HG02588 (cell line): ENCODE measurements at regions not wholly inside any gene's neighbourhood (a gene's known extent, or its start where the extent isn't known, plus 50 kb on each side); places are given as distances from the start of the nearest gene placed in this dataset.

ENCODE experiments used
- ATAC-seq: cut with Tn5 transposase; IDR thresholded peaks from one replicate; pipeline ENCODE4 v1.9.1; 2021; ENCODE audit warnings: mild to moderate bottlenecking, moderate library complexity; ENCODE audit not compliant: unreplicated experiment

DNA sequence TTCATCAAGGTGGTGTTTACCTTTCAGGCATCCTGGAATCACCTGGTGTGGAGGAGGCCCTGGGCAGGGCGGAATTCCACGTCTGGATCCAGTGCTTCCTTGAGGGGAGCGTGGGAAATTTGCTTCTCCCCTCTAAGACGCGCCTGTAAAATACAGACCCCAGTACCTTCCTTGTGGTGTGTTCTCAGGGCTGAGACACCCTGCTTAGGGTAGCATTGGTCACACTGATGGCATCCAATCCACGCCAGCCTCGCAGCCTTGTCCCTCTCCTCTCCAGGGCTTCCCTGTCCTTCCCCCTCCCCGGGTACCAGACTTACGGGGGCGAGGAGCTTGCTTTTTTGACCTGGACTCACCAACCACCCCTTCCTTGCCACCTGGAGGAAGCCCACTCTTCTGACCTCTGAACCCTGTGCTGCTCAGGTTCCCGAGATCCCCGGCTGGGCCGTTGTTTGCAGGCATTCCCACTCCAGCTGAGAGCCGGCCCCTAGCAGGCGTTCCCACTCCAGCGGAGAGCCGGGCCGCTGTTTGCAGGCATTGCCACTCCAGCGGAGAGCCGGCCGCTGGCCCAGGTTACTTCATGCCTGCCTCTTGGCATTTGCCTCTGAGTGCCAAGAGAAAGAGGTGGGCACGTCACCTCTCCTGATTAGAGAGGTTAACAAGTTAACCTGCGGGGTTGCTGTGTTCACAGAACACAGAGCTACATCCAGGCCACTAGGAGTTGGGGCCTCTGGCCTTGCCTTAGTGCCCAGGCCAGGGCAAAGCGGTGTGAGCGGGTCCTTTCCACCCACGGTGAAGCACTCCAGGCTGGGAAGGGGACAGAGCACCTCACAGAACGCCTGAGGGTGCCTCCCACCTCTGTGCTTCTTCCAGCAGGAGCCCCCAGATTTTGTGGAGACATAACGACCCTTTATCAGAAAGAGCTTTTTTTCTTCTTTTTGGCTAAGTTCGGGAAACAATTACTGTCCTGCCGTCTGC is 254.0 kb upstream of the PPP2R2D start:
- no peak for ATAC-seq

DNA sequence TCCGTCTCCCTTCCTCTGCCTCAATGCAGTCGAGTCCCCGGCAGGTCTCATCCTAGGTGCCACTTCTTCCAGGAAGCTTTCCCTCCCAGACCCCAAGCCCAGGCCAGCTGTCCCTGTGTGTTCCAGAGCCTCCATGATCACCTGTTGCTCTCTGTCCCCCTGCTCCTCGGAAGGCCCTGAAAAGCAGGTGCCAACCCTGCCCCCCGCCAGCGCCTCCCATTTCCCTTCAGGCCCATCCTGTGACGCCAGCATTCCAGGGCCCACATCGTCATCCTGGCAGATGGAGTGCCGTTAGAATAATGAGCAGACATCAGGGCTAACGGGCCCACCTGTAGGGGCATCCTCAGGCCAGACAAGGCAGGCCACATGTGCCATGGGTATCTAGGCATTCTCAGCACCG is 253.0 kb upstream of the PPP2R2D start:
- ATAC-seq: no peak

DNA sequence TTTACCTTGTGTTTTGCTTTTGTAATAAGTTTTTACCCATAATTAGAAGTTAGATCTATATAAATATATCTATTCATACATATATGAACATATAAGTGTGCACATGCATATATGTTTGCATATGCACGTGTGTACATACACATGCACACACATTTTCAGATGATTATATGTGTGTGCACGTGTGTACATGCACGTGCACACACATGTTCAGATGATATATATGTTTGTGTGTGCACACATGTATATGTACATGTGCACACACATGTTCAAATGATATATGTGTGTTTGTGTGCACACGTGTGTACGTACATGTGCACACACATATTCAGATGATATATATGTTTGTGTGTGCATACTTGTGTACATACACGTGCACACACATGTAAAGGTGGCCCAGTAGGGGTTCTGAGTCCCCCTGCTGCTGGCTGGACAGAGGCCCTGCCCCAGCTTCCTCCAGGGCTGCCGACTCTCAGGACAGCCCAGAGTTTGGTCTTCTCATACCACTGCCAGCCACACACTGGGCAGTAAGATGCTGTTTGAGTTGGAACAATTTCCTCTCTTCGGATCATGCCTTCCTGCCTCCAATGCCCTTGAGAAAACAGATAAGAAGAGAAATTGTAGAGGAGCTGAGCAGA is 252.3 kb upstream of the PPP2R2D start:
- no peak for ATAC-seq

DNA sequence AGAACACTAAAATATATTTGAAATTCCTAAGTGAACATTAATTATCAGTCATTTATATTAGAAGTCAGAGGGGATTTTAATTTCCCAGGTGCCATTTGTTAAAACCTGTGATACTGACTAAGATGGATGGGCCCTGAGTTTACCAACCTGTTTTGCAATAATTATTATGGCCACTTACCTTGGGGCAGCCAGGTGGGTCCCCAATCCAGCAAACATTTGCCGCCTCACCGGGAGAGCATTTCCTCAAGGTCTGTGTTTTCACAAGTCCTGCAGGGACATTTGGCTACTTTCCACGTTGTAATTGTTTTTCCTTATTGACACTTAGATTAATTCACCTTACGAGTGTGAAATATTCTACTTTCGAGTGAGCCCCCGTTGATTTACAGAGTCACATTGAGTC is 251.2 kb upstream of the PPP2R2D start:
- ATAC-seq: no peak

DNA sequence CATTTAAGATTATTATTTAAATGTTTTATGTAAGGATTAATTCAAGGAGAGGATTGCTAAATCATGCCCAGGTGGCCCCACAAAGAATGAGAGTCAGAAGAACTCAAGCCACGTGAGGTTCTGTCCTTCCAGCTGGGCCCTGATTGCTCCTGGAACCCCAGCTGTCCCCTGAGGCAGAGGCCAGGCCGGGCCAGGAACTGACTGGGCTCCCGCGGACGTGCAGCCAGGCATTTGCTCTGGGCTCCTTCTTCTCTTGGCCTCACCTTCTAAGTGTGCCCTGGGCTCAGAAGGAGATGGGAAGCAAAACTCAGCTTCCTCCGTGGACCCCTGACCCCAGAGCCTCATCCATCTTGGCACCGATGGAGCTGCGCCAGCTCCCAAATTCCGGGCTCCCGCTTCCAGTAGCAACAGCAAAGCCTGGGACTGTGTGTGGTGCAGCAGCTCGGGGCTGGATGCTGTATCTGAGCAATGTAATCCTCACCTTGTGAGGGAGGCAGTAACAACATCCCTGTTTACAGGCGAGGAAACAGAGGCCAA is 250.6 kb upstream of the PPP2R2D start:
- ATAC-seq: no peak

DNA sequence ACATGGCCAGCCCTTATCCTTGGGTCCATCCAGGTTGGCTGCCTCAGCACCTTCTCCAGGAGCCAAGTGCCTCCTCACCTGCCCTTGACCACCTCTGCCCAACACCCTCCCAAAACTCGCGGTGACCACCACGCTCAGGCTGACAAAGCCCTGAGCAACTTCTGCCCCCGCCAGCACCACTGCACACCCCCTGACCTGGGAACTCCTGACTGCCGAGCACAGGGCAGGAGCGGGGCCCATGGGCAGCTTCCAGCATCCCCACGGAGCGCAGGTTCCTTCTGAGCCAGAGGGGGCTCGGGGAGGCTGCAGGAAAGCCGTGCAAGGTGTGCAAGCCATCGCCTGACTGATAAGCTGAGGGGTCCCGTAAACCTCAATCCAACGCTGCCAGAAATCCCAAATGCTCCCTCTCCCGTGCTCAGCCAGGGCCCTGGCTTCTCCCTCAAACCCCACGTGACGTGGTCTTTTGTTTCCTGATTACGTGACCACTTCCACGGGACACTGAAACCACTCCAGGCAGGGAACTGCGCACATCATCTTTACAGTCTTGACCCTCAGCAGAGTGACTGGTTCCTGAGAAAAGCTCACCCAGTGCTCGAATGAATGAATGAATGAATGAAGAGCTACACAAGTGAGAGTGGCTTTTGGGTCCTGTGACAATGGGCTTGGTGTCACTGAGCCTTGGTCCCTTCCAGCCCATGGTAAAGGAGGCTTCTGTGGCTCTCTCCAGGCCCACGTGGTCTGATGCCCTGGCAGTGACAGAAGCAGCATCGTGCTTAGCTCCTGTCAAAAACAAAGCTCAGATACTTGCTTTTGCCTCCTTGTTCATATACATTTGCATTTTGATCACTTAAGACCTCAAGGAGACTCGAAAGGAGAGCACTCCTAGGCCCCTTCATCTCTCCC is 249.8 kb upstream of the PPP2R2D start:
- no peak for ATAC-seq

DNA sequence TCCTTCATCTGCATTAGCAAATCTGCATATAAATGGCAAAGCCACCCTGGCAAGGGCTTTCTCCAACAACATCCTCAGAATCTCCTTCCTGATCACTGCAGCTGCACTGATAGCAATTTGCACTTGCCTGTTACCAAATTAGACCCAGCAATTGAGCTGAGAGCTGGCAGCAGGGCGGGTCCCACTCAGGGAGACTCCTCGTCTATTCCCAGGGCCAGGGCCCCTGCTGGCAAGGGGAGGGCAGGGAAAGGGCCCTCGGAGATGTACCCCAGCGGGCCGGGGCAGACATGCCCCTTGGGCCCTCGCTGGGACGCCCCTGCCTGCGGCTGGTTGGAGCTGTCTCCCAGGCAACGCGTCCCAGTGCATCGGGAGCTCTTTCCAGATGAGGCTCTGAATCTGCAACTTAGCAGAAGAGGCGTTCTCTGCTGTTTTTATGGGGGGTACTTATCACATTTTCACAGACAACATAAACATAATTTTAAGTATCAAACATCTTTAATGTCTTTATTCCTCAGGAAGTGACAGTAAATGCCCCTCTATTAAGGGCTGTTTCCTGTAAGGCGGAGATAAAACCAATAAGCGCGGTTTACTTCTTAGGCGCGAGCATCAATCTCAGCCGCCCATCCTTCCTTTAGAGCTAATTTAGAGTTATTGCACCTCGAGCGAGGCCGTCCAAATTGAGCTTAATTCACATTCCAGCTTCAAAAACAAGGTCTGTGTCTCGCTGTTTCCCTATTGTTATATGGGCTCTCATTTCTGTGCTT is 249.0 kb upstream of the PPP2R2D start:
- no peak for ATAC-seq

DNA sequence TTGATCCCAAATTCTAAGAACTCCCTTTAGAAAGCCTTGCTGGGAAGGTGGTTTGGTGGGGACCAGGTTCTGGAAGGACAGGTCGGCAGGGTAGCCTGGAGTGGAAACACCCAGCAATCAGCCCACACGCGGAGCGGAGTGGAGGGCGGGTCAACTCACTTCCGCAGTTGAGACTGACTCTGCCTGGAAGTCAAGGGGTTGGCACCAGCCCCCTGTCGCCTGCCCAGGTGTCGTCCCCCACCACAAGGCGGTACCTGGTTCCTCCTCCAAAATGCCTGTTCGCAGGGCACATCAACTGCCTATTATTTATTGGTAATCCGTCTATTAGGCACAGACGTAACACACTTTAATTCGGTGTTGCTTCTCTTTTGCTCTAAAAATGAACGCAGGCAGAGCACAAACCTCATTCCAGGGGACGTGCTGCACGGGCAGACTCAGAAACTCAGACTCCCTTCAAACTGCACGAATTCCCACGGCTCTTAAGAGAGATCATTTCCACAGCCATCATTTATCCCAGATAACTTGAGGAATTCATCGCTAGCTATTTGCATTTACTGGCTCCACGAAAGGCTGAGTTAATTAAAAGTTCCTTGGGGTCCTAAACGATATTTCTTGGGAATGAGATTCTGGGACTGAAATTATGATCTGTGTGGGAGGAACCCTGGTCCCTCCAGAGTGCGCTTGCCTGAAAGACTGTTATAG is 248.2 kb upstream of the PPP2R2D start:
- no peak for ATAC-seq

DNA sequence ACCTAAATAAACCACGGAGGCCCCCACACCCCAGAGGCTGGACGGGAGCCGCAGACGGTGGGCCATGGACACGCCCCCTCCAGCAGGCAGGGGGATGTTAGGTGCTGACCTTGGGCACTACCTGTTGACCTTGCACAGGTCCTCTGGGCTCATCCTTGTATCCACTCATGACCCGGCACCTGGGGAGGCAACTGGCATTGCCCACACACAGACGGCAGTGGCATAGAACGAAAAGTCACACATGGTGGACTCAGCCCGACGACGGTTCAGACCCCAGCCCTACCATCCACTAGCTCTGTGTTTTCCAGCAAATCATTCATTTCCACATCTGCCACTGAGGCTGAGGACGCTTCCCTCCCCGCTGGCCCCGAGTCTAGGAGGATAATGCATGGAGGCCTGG is 247.7 kb upstream of the PPP2R2D start:
- no peak for ATAC-seq

DNA sequence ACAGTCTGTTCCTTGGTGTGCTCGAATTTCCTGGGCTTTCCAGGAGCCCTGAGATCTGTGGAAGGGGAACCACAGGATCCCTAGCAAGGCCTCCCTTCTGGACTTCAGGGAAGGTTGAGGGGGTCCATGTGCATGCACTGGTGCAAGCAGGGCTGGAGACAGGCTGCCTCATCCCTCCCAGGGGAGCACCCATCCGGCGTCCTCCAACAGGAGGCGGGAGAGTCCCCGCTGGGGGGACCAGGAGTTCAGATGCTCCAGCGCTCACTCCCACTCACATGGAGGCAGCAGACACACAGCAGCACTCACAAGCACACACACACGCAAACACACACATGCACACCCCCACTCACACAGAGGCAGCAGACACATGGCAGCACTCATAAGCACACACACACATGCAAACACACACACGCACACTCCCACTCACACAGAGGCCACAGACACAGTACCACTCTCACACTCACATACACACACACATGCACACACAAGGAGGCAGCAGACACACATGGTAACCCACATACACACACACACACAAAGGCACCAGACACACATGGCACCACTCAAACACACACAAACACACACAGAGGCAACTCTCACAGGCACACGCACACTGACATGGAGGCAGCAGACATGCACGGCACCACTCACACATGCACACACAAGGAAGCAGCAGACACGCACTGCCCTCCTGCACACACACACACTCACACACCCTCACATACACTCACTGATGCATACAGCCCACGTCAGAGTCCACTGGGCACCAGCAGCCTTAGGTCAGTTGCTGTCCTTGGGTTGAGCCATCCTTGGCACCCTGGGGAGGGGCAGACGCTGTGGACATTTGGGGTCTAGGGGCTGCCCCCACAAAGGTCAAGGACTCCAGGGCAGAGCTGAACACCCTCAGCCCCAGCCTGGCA is 247.0 kb upstream of the PPP2R2D start:
- no peak for ATAC-seq

DNA sequence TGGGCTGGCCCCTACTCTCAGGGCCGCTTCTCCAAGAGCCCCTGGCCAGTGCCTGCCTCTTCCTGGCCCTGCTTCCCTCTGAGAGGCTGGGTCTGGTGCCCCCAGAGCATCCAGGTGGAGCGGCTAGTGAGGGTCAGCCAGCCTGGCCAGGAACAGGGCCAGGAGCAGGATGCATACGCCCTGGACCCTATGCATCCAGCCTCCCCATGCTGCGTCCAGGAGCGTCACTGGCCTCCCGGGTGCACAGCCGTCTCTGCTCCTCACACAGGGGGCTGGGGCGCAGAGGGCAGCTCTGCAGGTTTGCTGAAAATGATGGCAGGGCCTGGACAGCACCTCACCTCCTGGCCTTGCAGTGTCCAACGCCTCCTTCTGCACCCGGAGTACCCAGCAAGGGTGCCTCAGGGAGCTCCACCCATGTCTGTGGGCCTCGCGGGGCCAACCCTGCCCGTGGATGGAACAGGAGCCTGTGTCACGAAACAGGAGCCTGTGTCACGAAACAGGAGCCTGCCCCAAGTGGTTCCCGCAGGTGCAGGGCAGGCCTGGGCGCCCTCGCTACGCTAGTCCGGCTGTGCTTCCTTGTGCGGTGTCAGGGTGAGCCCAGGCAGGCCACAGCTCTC is 246.2 kb upstream of the PPP2R2D start:
- ATAC-seq: no peak

DNA sequence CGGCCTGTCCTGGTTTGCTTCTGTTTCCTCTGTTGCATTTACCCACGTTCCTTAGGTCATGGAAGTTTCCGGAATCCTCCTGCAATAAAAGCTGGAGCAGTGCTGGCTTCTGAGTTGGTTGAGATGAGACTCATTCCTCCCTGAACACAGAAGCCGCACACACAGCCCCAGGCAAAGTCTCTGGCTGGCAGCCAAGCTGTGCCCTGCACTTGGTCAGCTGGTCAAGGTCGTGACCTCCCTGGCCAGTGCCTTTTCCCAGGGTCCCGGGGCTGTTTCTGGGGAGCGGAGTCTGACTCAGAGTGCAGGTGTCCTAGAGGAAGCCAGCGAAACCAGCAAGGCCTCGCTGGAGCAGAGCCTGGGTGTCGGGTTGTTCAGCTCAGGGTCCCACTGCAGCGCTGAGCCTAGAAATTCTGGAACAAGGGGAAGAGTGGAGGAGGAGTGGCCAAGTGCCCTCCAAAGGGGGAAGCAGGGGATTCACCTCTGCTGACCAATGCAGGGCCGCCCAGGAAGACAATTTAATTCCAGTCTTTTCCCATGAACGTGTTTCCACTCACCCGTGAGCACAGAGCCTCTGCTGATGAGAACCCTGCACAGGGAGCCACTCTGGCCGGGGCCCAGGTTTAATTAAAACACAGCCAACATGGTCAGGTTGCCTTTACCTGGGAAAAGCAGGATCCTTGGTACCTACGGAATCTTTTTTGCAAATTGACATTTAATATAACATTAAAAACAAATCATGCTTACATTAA is 245.5 kb upstream of the PPP2R2D start:
- no peak for ATAC-seq

DNA sequence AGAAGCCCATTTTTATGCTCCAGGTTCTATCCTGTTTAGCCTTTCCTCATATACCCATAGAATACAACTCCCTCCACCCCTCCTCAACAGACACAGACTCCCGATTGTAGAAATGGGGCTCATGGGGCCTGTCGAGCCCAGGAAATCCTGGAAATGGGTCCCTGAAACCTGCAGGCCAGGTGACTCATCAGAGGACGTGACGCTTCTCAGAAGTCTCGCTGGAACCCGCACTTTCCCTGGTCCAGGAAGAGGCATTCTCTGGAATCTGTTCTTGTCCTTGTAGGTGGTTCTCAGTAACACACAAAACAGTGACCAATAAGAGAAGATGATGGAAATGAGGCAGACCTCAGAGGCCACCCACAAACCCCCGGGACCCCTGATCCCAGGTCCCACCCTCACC is 244.8 kb upstream of the PPP2R2D start:
- ATAC-seq: no peak

DNA sequence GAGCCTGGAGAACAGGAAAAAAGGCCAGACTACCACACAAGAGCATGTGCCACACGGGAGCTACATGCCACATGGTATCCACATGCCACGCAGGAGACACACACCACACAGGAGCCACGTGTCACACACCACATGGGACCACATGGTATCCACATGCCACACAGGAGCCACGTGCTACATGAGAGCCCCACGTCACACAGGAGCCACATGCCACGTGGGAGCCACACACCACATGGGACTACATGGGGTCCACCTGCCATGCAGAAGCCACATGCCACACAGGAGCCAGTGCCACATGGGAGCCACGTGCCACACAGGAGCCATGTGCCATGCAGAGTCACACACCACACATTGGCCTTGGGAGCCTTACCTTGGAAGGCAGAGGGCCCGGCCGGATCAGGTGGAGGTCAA is 244.4 kb upstream of the PPP2R2D start:
- no peak for ATAC-seq

DNA sequence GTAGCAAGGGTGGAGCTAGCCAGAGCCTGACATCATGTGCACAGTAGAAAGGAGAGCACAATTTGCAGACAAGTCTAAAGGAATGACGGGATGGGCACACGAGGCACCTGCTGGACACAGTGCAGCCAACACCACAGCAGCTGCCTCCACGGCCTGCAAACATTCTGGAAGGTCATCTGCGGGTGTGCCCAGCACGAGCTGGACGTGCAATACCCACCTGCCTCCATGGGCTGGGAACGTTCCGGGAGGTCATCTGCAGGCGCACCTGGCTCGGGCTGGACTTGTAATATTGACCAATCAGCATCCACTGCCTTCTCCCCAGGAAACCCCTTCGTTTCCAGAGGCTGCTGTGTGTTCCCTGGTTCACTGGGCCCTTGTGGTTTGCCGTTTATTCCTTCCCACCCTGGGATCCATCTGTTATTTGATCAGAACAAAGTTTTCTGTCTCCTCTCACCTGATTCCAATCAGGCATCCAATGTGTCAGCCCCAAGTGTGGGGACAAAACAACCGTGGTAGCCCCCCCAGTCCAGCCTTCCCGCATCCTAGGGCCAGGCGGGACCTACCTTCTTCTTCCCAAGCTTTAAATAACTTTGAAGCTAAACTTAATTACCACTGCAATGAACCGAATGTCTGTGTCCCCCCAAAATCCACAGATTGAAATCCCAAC is 243.4 kb upstream of the PPP2R2D start:
- ATAC-seq: no peak

DNA sequence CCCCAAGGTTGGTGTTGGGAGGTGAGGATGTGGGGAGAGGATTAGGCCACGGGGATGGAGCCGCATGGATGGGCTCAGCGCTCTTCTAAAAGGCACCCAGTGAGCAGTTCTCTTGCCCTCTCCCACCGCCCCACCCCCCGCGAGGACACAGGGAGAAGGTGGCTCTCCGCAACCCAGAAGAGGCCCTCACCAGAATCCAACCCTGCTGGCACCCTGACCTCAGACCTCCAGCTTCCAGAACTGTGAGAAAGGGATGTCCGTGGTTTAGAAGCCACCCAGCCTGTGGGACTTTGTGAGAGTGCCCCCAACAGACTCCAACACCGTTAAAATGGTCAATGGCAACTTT is 242.8 kb upstream of the PPP2R2D start:
- ATAC-seq: no peak

DNA sequence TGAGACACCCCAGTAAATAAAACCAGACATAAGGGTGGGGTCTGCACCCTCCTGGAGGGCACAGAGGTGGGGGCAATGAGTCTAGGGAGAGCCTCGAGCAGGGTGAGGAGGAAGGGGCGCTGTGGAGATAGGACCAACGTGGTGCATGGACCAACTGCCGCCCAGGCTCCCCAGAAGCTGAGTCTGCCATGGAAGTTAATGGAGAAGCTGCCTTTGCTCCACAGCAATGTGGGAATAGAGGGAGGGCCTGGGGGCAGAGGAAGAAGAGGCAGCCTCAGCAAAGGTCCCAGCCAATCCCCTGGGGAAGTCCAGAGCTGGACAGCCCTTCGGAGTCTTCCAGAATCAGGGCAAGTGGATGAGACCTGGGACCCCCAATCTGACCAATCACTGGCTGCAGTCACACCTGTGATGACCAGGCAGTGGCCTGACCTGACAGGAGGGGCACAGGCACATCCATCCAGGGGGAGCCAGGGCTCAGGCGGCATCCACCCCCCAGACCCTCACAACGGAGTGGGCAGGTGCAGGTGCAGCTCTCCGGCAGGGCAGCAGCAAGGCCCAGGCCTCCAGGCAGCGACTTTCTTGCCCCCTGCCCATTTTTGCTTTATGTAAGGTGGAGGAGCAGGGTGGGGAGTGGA is 242.2 kb upstream of the PPP2R2D start:
- no peak for ATAC-seq
